GM23338 (cell line): ENCODE measurements at regions not wholly inside any gene's neighbourhood (a gene's known extent, or its start where the extent isn't known, plus 50 kb on each side); places are given as distances from the start of the nearest gene placed in this dataset.

Experiments
- ATAC-seq: fragments of 200-7000 bp; cut with Tn5 transposase; 3 replicates; pipeline ENCODE4 v1.9.1; 2020
- DNase-seq: peaks from one replicate; pipeline ENCODE4 v3.0.0-alpha.2; 2015; ENCODE audit warnings: low spot score
- H2AFZ ChIP-seq: fragments of 200-600 bp; sonication (generic); 2 replicates; pipeline ENCODE4 v1.8.0; 2016; ENCODE audit warnings: antibody characterized with exemption, mild to moderate bottlenecking, moderate library complexity
- H3F3A ChIP-seq: fragments of 200-600 bp; sonication (generic); replicated peaks from 2 replicates; pipeline ENCODE4 v1.8.0; 2017; ENCODE audit warnings: antibody characterized with exemption, mixed run types, low read depth
- H3K27ac ChIP-seq: fragments of 200-600 bp; sonication (generic); 2 replicates; pipeline ENCODE4 v1.6.1; 2016; ENCODE audit warnings: low read depth
- H3K27me3 ChIP-seq: fragments of 200-600 bp; sonication (generic); 2 replicates; pipeline ENCODE4 v1.8.0; 2016; ENCODE audit warnings: mild to moderate bottlenecking, mixed run types, moderate library complexity; ENCODE audit not compliant: insufficient read depth
- H3K36me3 ChIP-seq: fragments of 200-600 bp; sonication (generic); 2 replicates; pipeline ENCODE4 v1.8.0; 2016; ENCODE audit warnings: mild to moderate bottlenecking; ENCODE audit not compliant: insufficient read depth
- H3K4me1 ChIP-seq: fragments of 200-600 bp; sonication (generic); 2 replicates; pipeline ENCODE4 v1.8.0; 2016; ENCODE audit warnings: mild to moderate bottlenecking, moderate library complexity; ENCODE audit not compliant: insufficient read depth
- H3K4me2 ChIP-seq: fragments of 200-600 bp; sonication (generic); 2 replicates; pipeline ENCODE4 v1.7.1; 2017; ENCODE audit warnings: mixed run types
- H3K4me3 ChIP-seq: fragments of 200-600 bp; sonication (generic); 2 replicates; pipeline ENCODE4 v1.6.1; 2016; ENCODE audit warnings: mixed run types
- H3K79me2 ChIP-seq: fragments of 200-600 bp; sonication (generic); replicated peaks from 2 replicates; pipeline ENCODE4 v1.8.0; 2017; ENCODE audit warnings: mild to moderate bottlenecking; ENCODE audit not compliant: insufficient read depth
- H3K9me2 ChIP-seq: fragments of 200-600 bp; sonication (generic); 2 replicates; pipeline ENCODE4 v1.8.0; 2017; ENCODE audit not compliant: insufficient read depth
- H4K20me1 ChIP-seq: fragments of 200-600 bp; sonication (generic); replicated peaks from 2 replicates; pipeline ENCODE4 v1.8.0; 2017; ENCODE audit warnings: mild to moderate bottlenecking; ENCODE audit not compliant: insufficient read depth
- H3K27ac Mint-ChIP-seq: 2 replicates; pipeline ENCODE4 v1.8.0; 2020; ENCODE audit warnings: inconsistent platforms, mild to moderate bottlenecking, moderate library complexity, mixed read lengths
- H3K27me3 Mint-ChIP-seq: 3 replicates; pipeline ENCODE4 v1.8.0; 2022; ENCODE audit warnings: low read depth, mild to moderate bottlenecking, moderate library complexity, mixed read lengths, inconsistent platforms; ENCODE audit not compliant: insufficient read depth, poor library complexity
- H3K36me3 Mint-ChIP-seq: 3 replicates; pipeline ENCODE4 v1.8.0; 2021; ENCODE audit warnings: low read depth, mild to moderate bottlenecking, inconsistent platforms, moderate library complexity, mixed read lengths
- H3K4me1 Mint-ChIP-seq: 3 replicates; pipeline ENCODE4 v1.8.0; 2020; ENCODE audit warnings: mild to moderate bottlenecking, inconsistent platforms, mixed read lengths
- H3K4me3 Mint-ChIP-seq: 3 replicates; pipeline ENCODE4 v1.8.0; 2021; ENCODE audit warnings: moderate library complexity, mild to moderate bottlenecking, inconsistent platforms, mixed read lengths
- H3K9me3 Mint-ChIP-seq: 3 replicates; pipeline ENCODE4 v1.8.0; 2020; ENCODE audit warnings: moderate library complexity, mild to moderate bottlenecking, inconsistent platforms, mixed read lengths
- ETS1 ChIP-seq: IDR thresholded peaks from 2 replicates; pipeline ENCODE4 v1.6.1; 2016; ENCODE audit warnings: antibody characterized with exemption
- JUNB ChIP-seq: IDR thresholded peaks from one replicate; pipeline ENCODE4 v1.6.1; 2016; ENCODE audit warnings: antibody characterized with exemption; ENCODE audit not compliant: unreplicated experiment
- POLR2AphosphoS5 ChIP-seq: IDR thresholded peaks from 2 replicates; pipeline ENCODE4 v1.6.1; 2016; ENCODE audit warnings: antibody characterized with exemption, low read depth
- STAT1 ChIP-seq: IDR thresholded peaks from one replicate; pipeline ENCODE4 v1.6.1; 2016; ENCODE audit warnings: antibody characterized with exemption; ENCODE audit not compliant: unreplicated experiment
- ZNF462 ChIP-seq: fragments of 250-450 bp; sonication (Bioruptor Pico); IDR thresholded peaks from 2 replicates; pipeline ENCODE4 v1.5.0; 2020; ENCODE audit warnings: mild to moderate bottlenecking, moderate library complexity
- TF ChIP-seq, protein P1 (sequence below), 2 experiments: fragments of 200-600 bp in 1 of 2; sonication (generic) in 1 of 2; conservative IDR thresholded peaks; 2 replicates each; pipeline versions ENCODE4 v1.5.1 to v1.6.1; 2016 to 2017; ENCODE audit warnings: antibody characterized with exemption in 2 of 2, low read depth in 2 of 2, mild to moderate bottlenecking in 2 of 2, moderate library complexity in 1 of 2

DNA sequence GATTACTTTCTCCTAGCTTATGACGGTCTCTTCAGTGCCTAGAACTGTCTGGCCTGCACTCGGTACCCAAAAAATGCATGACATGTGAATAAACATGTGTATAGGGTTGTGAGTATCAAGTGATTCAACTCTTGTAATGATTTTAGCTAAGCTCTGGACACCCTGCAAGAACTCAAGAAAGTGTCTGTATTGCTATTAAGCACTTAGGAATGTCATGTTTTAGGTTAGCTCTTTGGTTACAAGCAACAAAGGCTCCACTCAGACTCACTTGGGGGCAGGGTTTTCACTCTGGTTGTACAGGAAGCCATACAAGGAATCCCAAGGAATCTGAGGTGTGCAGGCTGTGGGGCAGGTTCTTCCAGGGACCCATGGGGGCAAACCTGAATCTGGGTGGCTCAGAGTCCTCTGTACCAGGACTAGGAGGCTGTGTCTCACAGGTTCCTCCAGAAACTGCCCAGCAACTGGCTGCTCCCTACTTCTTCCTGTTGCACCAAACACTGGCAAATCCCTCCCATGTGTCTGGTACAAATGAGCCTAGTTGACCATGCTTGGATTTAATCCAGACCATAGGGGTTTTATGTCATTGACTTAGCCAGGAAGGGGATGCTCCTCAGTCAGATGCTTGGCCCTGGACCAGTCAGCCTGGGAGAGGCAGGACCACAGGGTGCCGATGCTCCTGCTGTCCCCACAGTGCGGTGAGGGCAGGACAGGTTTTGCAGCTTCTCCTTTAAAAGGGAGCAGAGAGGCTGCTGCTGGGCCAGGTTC lies 77.9 kb upstream of the CDH4 start:
- no peaks in the 10 kb centered on the region for H3K36me3 ChIP-seq
- Mint-ChIP-seq H3K27me3 (peaks cover 5% of the 10 kb centered on the region), H3K27ac (no peak overlapping the region), H3K36me3 (0 out of 3 replicates have a peak, but pooled peaks cover 5% of the 10 kb centered on the region), H3K4me1 (peaks cover 23% of the 10 kb centered on the region), H3K9me3 (peaks cover 5% of the 10 kb centered on the region; the same call in 2 of the 3 replicates), H3K4me3 (no peak overlapping the region)
- no peak overlapping the region for H3K4me2 ChIP-seq
- TF ChIP-seq JUNB: no peak
- TF ChIP-seq ETS1: no peak
- no peak for DNase-seq
- no peaks in the 10 kb centered on the region; the same call in 1 of the 2 replicates for H3K9me2 ChIP-seq
- ATAC-seq: no peak
- H3F3A ChIP-seq: no peaks in the 10 kb centered on the region
- peaks cover 12% of the 10 kb centered on the region; the same call in 1 of the 2 replicates for H3K27me3 ChIP-seq
- no peak overlapping the region for H2AFZ ChIP-seq
- H3K4me1 ChIP-seq: no peaks in the 10 kb centered on the region
- no peaks in the 10 kb centered on the region for H3K79me2 ChIP-seq
- H3K4me3 ChIP-seq: no peak overlapping the region
- no peak overlapping the region for H3K27ac ChIP-seq
- no peaks in the 10 kb centered on the region for H4K20me1 ChIP-seq

GRCh38 chr20:61176874-61177273 lies 75.2 kb upstream of the CDH4 start:
- Histone ChIP-seq H3K4me1 (no peaks in the 10 kb centered on the region), H3K79me2 (no peaks in the 10 kb centered on the region), H3K36me3 (no peaks in the 10 kb centered on the region), H3K9me2 (no peaks in the 10 kb centered on the region; the same call in 1 of the 2 replicates), H3K27ac (no peak overlapping the region), H2AFZ (no peak overlapping the region), H3K4me3 (no peak overlapping the region), H4K20me1 (no peaks in the 10 kb centered on the region), H3K4me2 (no peak overlapping the region), H3K27me3 (peaks cover 20% of the 10 kb centered on the region; the same call in 1 of the 2 replicates), H3F3A (no peaks in the 10 kb centered on the region)
- DNase-seq (no peak), ATAC-seq (no peak)
- Mint-ChIP-seq H3K9me3 (no peaks in the 10 kb centered on the region), H3K4me1 (peaks cover 8% of the 10 kb centered on the region; the same call in 2 of the 3 replicates), H3K27ac (no peak overlapping the region), H3K27me3 (peaks cover 2% of the 10 kb centered on the region), H3K36me3 (no peaks in the 10 kb centered on the region), H3K4me3 (no peak overlapping the region)
- TF ChIP-seq ZNF462 (CRISPR knock-in tag) (no peak), ETS1 (no peak), STAT1 (no peak), POLR2AphosphoS5 (no peak)
- TF ChIP-seq, protein P1, sequence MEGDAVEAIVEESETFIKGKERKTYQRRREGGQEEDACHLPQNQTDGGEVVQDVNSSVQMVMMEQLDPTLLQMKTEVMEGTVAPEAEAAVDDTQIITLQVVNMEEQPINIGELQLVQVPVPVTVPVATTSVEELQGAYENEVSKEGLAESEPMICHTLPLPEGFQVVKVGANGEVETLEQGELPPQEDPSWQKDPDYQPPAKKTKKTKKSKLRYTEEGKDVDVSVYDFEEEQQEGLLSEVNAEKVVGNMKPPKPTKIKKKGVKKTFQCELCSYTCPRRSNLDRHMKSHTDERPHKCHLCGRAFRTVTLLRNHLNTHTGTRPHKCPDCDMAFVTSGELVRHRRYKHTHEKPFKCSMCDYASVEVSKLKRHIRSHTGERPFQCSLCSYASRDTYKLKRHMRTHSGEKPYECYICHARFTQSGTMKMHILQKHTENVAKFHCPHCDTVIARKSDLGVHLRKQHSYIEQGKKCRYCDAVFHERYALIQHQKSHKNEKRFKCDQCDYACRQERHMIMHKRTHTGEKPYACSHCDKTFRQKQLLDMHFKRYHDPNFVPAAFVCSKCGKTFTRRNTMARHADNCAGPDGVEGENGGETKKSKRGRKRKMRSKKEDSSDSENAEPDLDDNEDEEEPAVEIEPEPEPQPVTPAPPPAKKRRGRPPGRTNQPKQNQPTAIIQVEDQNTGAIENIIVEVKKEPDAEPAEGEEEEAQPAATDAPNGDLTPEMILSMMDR (conservative IDR thresholded peaks at IDR 0.05; ENCODE audit: low read depth in 2 of 2): no peak
